Osteocyte (in vitro differentiated cells): ENCODE measurements at regions not wholly inside any gene's neighbourhood (a gene's known extent, or its start where the extent isn't known, plus 50 kb on each side); places are given as distances from the start of the nearest gene placed in this dataset.
"Not testable (repeated sequence)": the region's sequence is repeated elsewhere in the genome, so short reads cannot be mapped to it uniquely, and the experiment has no call there.

Experiments used
- DNase-seq: peaks from one replicate; pipeline ENCODE4 v3.0.0; 2021; ENCODE audit warnings: mixed read lengths; ENCODE audit not compliant: unreplicated experiment; ENCODE audit errors: extremely low spot score
- H3K27ac Mint-ChIP-seq: one replicate; pipeline ENCODE4 v1.8.0; 2021; ENCODE audit warnings: mild to moderate bottlenecking, mixed read lengths; ENCODE audit not compliant: unreplicated experiment
- H3K27me3 Mint-ChIP-seq: one replicate; pipeline ENCODE4 v1.8.0; 2021; ENCODE audit warnings: mixed read lengths; ENCODE audit not compliant: unreplicated experiment
- H3K36me3 Mint-ChIP-seq: one replicate; pipeline ENCODE4 v1.8.0; 2021; ENCODE audit warnings: mixed read lengths; ENCODE audit not compliant: unreplicated experiment
- H3K4me1 Mint-ChIP-seq: one replicate; pipeline ENCODE4 v1.8.0; 2021; ENCODE audit warnings: mixed read lengths; ENCODE audit not compliant: unreplicated experiment
- H3K4me3 Mint-ChIP-seq: one replicate; pipeline ENCODE4 v1.8.0; 2021; ENCODE audit warnings: mild to moderate bottlenecking, moderate library complexity, mixed read lengths; ENCODE audit not compliant: unreplicated experiment
- H3K9me3 Mint-ChIP-seq: one replicate; pipeline ENCODE4 v1.8.0; 2021; ENCODE audit warnings: mixed read lengths; ENCODE audit not compliant: unreplicated experiment
- TF ChIP-seq, protein P1 (sequence below): fragments of 200-600 bp; sonication (generic); IDR thresholded peaks from 2 replicates; pipeline ENCODE4 v1.5.0; 2021; ENCODE audit warnings: antibody characterized with exemption, mild to moderate bottlenecking, moderate library complexity

DNA sequence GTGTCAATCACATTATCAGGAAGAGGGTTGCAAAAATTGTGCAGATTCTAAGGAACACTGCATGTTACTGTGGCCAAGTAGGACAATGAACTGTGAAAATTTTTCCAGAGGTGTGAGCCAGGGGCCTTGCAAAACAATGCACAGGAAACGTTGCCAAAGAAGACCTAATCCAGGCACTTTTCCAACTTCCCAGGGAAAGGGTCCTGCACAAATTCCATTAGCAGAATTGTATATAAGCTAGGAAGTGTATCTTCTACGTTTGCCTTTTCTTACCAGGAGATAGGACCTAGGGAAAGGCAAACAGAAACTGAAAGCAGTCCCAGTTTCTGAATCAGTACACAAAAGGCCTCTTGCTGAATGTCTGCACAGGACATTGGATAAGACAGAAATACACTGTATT, 1888.3 kb upstream of the CELF4 start:
- H3K27me3 Mint-ChIP-seq, result no peaks in the 10 kb centered on the region
- H3K4me1 Mint-ChIP-seq, result peaks cover 17% of the 10 kb centered on the region
- H3K36me3 Mint-ChIP-seq, result no peaks in the 10 kb centered on the region
- no peaks in the 10 kb centered on the region for H3K9me3 Mint-ChIP-seq
- TF ChIP-seq, protein P1, sequence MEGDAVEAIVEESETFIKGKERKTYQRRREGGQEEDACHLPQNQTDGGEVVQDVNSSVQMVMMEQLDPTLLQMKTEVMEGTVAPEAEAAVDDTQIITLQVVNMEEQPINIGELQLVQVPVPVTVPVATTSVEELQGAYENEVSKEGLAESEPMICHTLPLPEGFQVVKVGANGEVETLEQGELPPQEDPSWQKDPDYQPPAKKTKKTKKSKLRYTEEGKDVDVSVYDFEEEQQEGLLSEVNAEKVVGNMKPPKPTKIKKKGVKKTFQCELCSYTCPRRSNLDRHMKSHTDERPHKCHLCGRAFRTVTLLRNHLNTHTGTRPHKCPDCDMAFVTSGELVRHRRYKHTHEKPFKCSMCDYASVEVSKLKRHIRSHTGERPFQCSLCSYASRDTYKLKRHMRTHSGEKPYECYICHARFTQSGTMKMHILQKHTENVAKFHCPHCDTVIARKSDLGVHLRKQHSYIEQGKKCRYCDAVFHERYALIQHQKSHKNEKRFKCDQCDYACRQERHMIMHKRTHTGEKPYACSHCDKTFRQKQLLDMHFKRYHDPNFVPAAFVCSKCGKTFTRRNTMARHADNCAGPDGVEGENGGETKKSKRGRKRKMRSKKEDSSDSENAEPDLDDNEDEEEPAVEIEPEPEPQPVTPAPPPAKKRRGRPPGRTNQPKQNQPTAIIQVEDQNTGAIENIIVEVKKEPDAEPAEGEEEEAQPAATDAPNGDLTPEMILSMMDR, result no peak
- H3K27ac Mint-ChIP-seq, result peak overlapping the region; percentile 45
- H3K4me3 Mint-ChIP-seq, result peak overlapping the region; percentile 21
- no peak for DNase-seq

DNA sequence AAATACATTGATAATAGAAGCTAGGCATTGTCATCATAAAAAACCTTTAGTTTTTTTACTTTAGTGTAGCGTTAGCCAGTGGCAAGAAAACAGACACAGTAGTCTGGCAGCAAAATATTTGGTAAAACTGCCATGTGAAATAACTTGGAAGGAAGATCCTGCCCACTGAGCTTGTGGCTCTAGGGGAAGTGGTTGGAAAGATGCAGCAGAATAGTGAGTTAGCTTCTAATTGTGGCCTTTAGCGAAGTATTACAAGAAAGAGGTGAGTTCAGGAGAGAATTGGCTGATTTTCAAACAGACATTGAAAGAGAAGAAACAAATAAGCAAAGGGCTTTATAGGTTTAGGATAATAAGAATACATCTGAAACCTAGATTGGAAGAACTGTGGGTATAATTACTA, 1887.8 kb upstream of the CELF4 start:
- Mint-ChIP-seq H3K4me1 (peaks cover 17% of the 10 kb centered on the region), H3K4me3 (peak overlapping the region; percentile 21), H3K27ac (peak overlapping the region; percentile 45), H3K27me3 (no peaks in the 10 kb centered on the region), H3K36me3 (no peaks in the 10 kb centered on the region), H3K9me3 (no peaks in the 10 kb centered on the region)
- TF ChIP-seq, protein P1, result no peak
- DNase-seq, result no peak

DNA sequence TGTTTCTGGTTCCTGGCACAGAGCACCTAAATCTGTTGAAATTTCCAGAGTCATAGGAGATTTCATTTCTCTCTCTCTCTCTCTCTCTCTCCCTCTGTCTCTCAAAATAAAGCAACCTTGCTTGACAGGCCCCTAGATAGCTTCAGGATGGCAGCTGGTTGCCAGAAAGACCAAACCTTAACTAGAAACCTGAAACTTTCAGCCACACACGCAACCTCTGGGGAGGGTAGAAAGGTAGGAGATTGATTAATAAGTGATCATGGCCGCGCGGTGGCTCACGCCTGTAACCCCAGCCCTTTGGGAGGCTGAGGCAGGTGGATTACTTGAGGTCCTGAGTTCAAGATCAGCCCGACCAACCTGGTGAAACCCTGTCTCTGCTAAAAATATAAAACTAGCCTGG, 1885.4 kb upstream of the CELF4 start:
- H3K27me3 Mint-ChIP-seq, result no peaks in the 10 kb centered on the region
- no peaks in the 10 kb centered on the region for H3K9me3 Mint-ChIP-seq
- H3K27ac Mint-ChIP-seq, result no peak overlapping the region
- H3K4me3 Mint-ChIP-seq, result no peak overlapping the region
- DNase-seq, result no peak
- TF ChIP-seq, protein P1, result no peak
- H3K36me3 Mint-ChIP-seq, result no peaks in the 10 kb centered on the region
- H3K4me1 Mint-ChIP-seq, result peaks cover 17% of the 10 kb centered on the region

DNA sequence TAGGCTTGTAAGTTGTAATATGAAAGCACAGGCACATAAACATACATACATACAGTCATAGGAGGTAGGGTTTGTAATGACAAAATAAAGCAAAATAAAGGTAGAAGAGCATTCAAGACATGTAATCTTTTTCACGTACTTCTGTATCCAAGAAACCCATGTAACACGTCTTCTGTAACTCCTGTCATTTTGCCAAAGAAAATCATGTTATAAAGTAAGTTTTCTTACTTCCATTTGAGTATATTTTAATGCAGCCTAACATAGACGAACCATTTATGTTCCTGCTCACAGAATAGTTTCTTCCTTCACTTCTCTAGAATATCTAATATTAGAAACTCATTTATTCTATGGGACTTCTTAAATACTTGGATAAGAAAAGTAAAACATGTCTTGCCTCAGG, 1884.0 kb upstream of the CELF4 start:
- no peak for DNase-seq
- Mint-ChIP-seq H3K4me3 (no peak overlapping the region), H3K27me3 (no peaks in the 10 kb centered on the region), H3K27ac (no peak overlapping the region), H3K9me3 (no peaks in the 10 kb centered on the region), H3K4me1 (peaks cover 12% of the 10 kb centered on the region), H3K36me3 (no peaks in the 10 kb centered on the region)
- TF ChIP-seq, protein P1, result no peak

DNA sequence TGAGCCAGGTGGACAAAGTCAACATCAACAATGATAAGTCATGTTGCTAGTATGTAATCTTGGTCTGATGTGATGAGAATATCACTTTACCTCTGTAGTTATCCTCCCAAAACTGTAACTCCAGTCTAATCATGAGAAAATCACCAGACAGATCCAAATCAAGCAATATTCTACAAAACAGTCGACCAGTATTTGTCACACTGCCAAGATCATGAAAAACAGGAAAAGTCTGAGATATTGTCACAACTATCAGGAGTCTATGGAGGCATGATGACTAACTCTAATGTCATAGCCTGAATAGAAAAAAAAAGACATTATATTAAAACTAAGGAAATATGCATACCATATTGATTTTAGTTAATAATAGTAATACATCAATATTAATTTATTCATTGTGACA, 1883.3 kb upstream of the CELF4 start:
- Mint-ChIP-seq H3K36me3 (no peaks in the 10 kb centered on the region), H3K4me1 (peaks cover 8% of the 10 kb centered on the region), H3K9me3 (no peaks in the 10 kb centered on the region), H3K4me3 (no peak overlapping the region), H3K27me3 (no peaks in the 10 kb centered on the region), H3K27ac (no peak overlapping the region)
- no peak for DNase-seq
- TF ChIP-seq, protein P1, result no peak

DNA sequence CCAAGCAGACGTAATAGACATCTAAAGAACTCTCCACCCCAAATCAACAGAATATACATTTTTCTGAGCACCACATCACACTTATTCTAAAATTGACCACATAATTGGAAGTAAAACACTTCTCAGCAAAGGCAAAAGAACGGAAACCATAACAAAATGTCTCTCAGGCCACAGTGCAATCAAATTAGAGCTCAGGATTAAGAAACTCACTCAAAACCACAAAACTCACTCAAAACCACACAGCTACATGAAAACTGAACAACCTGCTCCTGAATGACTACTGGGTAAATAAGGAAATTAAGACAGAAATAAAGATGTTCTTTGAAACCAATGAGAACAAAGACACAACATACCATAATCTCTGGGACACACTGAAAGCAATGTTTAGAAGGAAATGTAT, 1879.4 kb upstream of the CELF4 start:
- H3K27me3 Mint-ChIP-seq, DNase-seq, H3K27ac Mint-ChIP-seq, H3K9me3 Mint-ChIP-seq, H3K4me1 Mint-ChIP-seq, H3K36me3 Mint-ChIP-seq, H3K4me3 Mint-ChIP-seq: not testable (repeated sequence)
